Panc1 (cell line): ENCODE measurements at regions not wholly inside any gene's neighbourhood (a gene's known extent, or its start where the extent isn't known, plus 50 kb on each side); places are given as distances from the start of the nearest gene placed in this dataset.

Experiments
- ATAC-seq: fragments of 200-7000 bp; cut with Tn5 transposase; 2 replicates; pipeline ENCODE4 v1.9.1; 2020; ENCODE audit warnings: mild to moderate bottlenecking, moderate library complexity
- BruUV-seq: library from RNA; stranded (reverse); fragments of 400-500 nt; replicated peaks from 2 replicates; lab custom pipeline; 2021; lab: Mats Ljungman, UMichigan
- CTCF ChIA-PET: fragments of 300-600 bp; sonication (Branson Sonifier 250); formaldehyde crosslinking; loops from one replicate; lab custom pipeline; 2022; ENCODE audit warnings: antibody characterized with exemption; lab: Charles Lee
- POLR2A ChIA-PET: fragments of 300-600 bp; sonication (Branson Sonifier 250); formaldehyde crosslinking; loops from one replicate; lab custom pipeline; 2022; ENCODE audit warnings: antibody characterized with exemption; lab: Charles Lee
- DNase-seq: peaks from one replicate; pipeline ENCODE4 v3.0.0-alpha.2; 2010; ENCODE audit warnings: low read depth, low spot score
- H3K27ac ChIP-seq: 2 replicates; pipeline ENCODE4 v1.5.1; 2011; ENCODE audit warnings: mild to moderate bottlenecking, low read length, inconsistent platforms
- H3K27me3 ChIP-seq: fragments of 200-500 bp; sonication (Bioruptor generic); 2 replicates; pipeline ENCODE4 v1.6.0; 2014; ENCODE audit warnings: low read length, inconsistent platforms; ENCODE audit not compliant: control insufficient read depth, insufficient read depth
- H3K36me3 ChIP-seq: fragments of 200-500 bp; sonication (Bioruptor generic); 2 replicates; pipeline ENCODE4 v1.5.1; 2014; ENCODE audit warnings: inconsistent platforms, mild to moderate bottlenecking, low read length, moderate library complexity; ENCODE audit not compliant: control insufficient read depth, insufficient read depth
- H3K4me1 ChIP-seq: 2 replicates; pipeline ENCODE4 v1.5.1; 2011; ENCODE audit warnings: inconsistent platforms, mild to moderate bottlenecking, low read length, moderate library complexity; ENCODE audit not compliant: control insufficient read depth, insufficient read depth
- H3K4me3 ChIP-seq, 2 experiments: 2 replicates each; pipeline ENCODE4 v1.5.1; 2011 to 2012; ENCODE audit warnings: low read depth in 2 of 2, low read length in 2 of 2, mild to moderate bottlenecking in 2 of 2, inconsistent platforms in 1 of 2, moderate library complexity in 1 of 2
- H3K9me3 ChIP-seq: fragments of 200-500 bp; sonication (Bioruptor generic); 2 replicates; pipeline ENCODE4 v1.5.1; 2014; ENCODE audit warnings: low read depth, mild to moderate bottlenecking, inconsistent platforms, low read length, moderate library complexity; ENCODE audit not compliant: control insufficient read depth, insufficient read depth
- CTCF ChIP-seq: fragments of 450-650 bp; IDR thresholded peaks from 2 replicates; pipeline ENCODE4 v1.5.1; 2017; ENCODE audit warnings: mild to moderate bottlenecking
- POLR2AphosphoS5 ChIP-seq: IDR thresholded peaks from 2 replicates; pipeline ENCODE4 v1.6.1; 2012; ENCODE audit warnings: mild to moderate bottlenecking, low read depth, low read length, moderate library complexity
- SIN3A ChIP-seq: IDR thresholded peaks from 2 replicates; pipeline ENCODE4 v1.6.1; 2012; ENCODE audit warnings: low read depth, mild to moderate bottlenecking, low read length, moderate library complexity, borderline replicate concordance; ENCODE audit not compliant: insufficient read depth
- TCF7L2 ChIP-seq: IDR thresholded peaks from 2 replicates; pipeline ENCODE4 v1.6.1; 2011; ENCODE audit warnings: mild to moderate bottlenecking, low read depth, low read length, inconsistent platforms
- in situ Hi-C: cut with HindIII; loops from 2 replicates; pipeline ENCODE4 v1.10.0; 2016; ENCODE audit warnings: low sequenced_read_pairs, low pct_unique_long_range_greater_than_20kb
- intact Hi-C: fragments of 100-400 bp; cut with micrococcal nuclease; formaldehyde crosslinking; loops from one replicate; pipeline ENCODE4 v1.10.0; 2022; ENCODE audit not compliant: unreplicated experiment
- TF ChIP-seq, protein P1 (sequence below), 2 experiments: IDR thresholded peaks; 2 replicates each; pipeline ENCODE4 v1.6.1; 2011 to 2012; ENCODE audit warnings: low read depth in 2 of 2, control low read depth in 1 of 2, low read length in 1 of 2, mild to moderate bottlenecking in 1 of 2, moderate library complexity in 1 of 2; ENCODE audit not compliant: insufficient read depth in 1 of 2

DNA sequence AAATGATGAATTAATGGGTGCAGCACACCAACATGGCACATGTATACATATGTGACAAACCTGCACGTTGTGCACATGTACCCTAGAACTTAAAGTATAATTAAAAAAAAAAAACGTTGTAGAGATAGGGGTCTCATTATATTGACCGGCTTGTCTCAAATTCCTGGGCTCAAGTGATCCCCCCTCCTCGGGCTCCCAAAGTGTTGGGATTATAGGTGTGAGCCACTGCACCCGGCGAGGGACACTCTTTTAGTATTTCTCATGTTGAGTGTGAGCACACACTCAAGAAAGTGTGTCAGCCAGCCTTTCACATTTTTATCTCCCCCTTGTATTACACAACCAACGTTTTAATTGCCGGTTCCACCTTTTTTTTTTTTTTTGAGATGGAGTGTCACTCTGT, 87.7 kb upstream of the SPIN1 start:
- CTCF ChIA-PET, result no interaction called here
- intact Hi-C loops, result no loop called here

DNA sequence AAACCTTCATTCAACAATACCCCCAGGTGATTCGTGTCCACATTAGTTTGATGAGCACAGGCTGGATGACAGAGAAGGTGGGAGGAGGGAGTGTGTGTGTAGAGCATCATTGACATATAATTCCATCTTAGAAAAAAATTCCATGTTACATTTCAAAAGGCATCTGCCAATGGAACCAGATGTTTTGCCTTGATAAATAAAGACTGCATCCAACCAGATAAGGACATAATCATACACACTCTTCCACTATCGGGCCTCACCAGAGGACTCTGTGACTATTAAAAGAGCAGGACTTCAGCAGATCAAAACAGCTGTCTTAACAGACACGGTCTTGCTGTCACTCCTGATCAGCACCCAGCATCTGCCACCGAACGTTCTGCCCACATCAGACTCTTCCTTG, 96.4 kb upstream of the SPIN1 start:
- no TSS peak for BruUV-seq
- H3K27ac ChIP-seq, result no peak overlapping the region; the same call in 1 of the 2 replicates
- H3K36me3 ChIP-seq, result no peaks in the 10 kb centered on the region
- in situ Hi-C loops (no loop called here), intact Hi-C loops (no loop called here)
- ChIA-PET CTCF (no interaction called here), POLR2A (no interaction called here)
- H3K4me3 ChIP-seq, result no peak overlapping the region
- no peaks in the 10 kb centered on the region for H3K4me1 ChIP-seq
- ATAC-seq (no peak), DNase-seq (no peak)
- no peaks in the 10 kb centered on the region for H3K27me3 ChIP-seq
- no peaks in the 10 kb centered on the region for H3K9me3 ChIP-seq
- no peak for TF ChIP-seq TCF7L2
- TF ChIP-seq, protein P1, sequence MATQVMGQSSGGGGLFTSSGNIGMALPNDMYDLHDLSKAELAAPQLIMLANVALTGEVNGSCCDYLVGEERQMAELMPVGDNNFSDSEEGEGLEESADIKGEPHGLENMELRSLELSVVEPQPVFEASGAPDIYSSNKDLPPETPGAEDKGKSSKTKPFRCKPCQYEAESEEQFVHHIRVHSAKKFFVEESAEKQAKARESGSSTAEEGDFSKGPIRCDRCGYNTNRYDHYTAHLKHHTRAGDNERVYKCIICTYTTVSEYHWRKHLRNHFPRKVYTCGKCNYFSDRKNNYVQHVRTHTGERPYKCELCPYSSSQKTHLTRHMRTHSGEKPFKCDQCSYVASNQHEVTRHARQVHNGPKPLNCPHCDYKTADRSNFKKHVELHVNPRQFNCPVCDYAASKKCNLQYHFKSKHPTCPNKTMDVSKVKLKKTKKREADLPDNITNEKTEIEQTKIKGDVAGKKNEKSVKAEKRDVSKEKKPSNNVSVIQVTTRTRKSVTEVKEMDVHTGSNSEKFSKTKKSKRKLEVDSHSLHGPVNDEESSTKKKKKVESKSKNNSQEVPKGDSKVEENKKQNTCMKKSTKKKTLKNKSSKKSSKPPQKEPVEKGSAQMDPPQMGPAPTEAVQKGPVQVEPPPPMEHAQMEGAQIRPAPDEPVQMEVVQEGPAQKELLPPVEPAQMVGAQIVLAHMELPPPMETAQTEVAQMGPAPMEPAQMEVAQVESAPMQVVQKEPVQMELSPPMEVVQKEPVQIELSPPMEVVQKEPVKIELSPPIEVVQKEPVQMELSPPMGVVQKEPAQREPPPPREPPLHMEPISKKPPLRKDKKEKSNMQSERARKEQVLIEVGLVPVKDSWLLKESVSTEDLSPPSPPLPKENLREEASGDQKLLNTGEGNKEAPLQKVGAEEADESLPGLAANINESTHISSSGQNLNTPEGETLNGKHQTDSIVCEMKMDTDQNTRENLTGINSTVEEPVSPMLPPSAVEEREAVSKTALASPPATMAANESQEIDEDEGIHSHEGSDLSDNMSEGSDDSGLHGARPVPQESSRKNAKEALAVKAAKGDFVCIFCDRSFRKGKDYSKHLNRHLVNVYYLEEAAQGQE (IDR thresholded peaks at IDR 0.05; ENCODE audit: insufficient read depth in 1 of 2, low read depth in 2 of 2, low read length in 1 of 2), result no peak
- TF ChIP-seq SIN3A, result no peak
- no peak for TF ChIP-seq POLR2AphosphoS5
- TF ChIP-seq CTCF, result no peak

More for the DNA sequence above, 87.7 kb upstream of the SPIN1 start:
- Histone ChIP-seq H3K4me3 (no peak overlapping the region), H3K27ac (no peak overlapping the region), H3K36me3 (no peaks in the 10 kb centered on the region), H3K4me1 (no peaks in the 10 kb centered on the region), H3K9me3 (no peaks in the 10 kb centered on the region), H3K27me3 (no peaks in the 10 kb centered on the region)
- no peak for DNase-seq
- POLR2A ChIA-PET, result no interaction called here
- ATAC-seq, result no peak
- in situ Hi-C loops, result no loop called here
- no peak for TF ChIP-seq SIN3A
- TF ChIP-seq CTCF, result no peak
- no peak for TF ChIP-seq POLR2AphosphoS5
- no peak for TF ChIP-seq TCF7L2
- TF ChIP-seq, protein P1 (IDR thresholded peaks at IDR 0.05; ENCODE audit: insufficient read depth in 1 of 2, low read depth in 2 of 2, low read length in 1 of 2), result no peak
- BruUV-seq, result no TSS peak
